SU-DHL-6 (cell line): ENCODE measurements at regions not wholly inside any gene's neighbourhood (a gene's known extent, or its start where the extent isn't known, plus 50 kb on each side); places are given as distances from the start of the nearest gene placed in this dataset.

Source experiments
- CTCF ChIP-seq: fragments of 200-600 bp; sonication (generic); IDR thresholded peaks from one replicate; pipeline ENCODE4 v1.5.1; 2017; ENCODE audit warnings: antibody characterized with exemption, mild to moderate bottlenecking, low read length, moderate library complexity; ENCODE audit not compliant: insufficient read depth, poor library complexity, severe bottlenecking
- EZH2phosphoT487 ChIP-seq: fragments of 200-600 bp; sonication (generic), shearing (Covaris generic); conservative IDR thresholded peaks from 2 replicates; pipeline ENCODE4 v1.6.1; 2018; ENCODE audit warnings: mild to moderate bottlenecking, antibody characterized with exemption, low read length, moderate library complexity, mixed read lengths

DNA sequence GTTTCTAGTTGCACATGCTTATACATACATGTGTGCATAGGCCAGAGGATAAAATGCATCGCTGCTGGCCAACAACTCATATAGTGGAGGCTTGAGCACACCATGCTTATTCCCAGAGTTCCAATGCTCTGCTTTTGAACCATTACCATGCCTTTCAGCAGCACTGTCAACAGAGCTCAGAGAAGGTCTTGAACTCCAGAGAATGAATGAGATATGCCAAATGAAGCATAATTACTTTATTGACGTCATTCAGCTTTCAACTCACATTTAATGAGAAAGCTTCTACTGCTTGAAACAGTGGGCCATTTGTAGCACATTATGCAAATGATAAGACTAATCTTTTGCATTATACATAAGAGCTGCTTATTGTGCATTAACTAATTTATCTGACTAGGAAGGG, 765.3 kb upstream of the GRAMD2B start:
- TF ChIP-seq CTCF (no peak), EZH2phosphoT487 (no peak)
